ENCODE measurements at regions not wholly inside any gene's neighbourhood (a gene's known extent, or its start where the extent isn't known, plus 50 kb on each side); places are given as distances from the start of the nearest gene placed in this dataset.

- Mint-ChIP-seq H3K4me3 (no peak overlapping the region), H3K9me3 (no peaks in the 10 kb centered on the region), H3K4me1 (peaks cover 14% of the 10 kb centered on the region), H3K36me3 (ENCODE audit: low read depth) (no peaks in the 10 kb centered on the region), H3K27ac (no peak overlapping the region), H3K27me3 (ENCODE audit: insufficient read depth) (peaks cover 37% of the 10 kb centered on the region)
- Histone ChIP-seq H3K36me3 (ENCODE audit: control insufficient read depth, insufficient read depth, low read length) (no peaks in the 10 kb centered on the region), H3K4me1 (ENCODE audit: control insufficient read depth, insufficient read depth, low read length) (no peaks in the 10 kb centered on the region), H3K9me3 (ENCODE audit: control insufficient read depth, low read length) (no peaks in the 10 kb centered on the region), H3K9ac (ENCODE audit: extremely low read depth, low read length, poor library complexity, severe bottlenecking) (no peak overlapping the region), H3K27me3 (ENCODE audit: control insufficient read depth, insufficient read depth, low read length, poor library complexity, severe bottlenecking) (no peaks in the 10 kb centered on the region), H3K4me3 (ENCODE audit: low read length) (no peak overlapping the region), H3K27ac (ENCODE audit: low read depth, low read length) (no peak overlapping the region)
- no peak for TF ChIP-seq CTCF (conservative IDR thresholded peaks at IDR 0.05)
- WGBS, 2 experiments (ENCODE audit: insufficient coverage in 1 of 2, insufficient read length in 1 of 2), result 91 to 100% methylated on average over 1 of the region's 1 CpG
- DNase-seq, result no peak
These were observed 131.6 kb upstream of the GRIN2B start for GRCh38 chr12:14113031-14113430.

- no peak overlapping the region for H3K27ac ChIP-seq (ENCODE audit: low read depth, low read length)
- H3K4me3 ChIP-seq (ENCODE audit: low read length), result peak overlapping the region; percentile 19
- no peaks in the 10 kb centered on the region for H3K36me3 ChIP-seq (ENCODE audit: control insufficient read depth, insufficient read depth, low read length)
- H3K9ac ChIP-seq (ENCODE audit: extremely low read depth, low read length, poor library complexity, severe bottlenecking), result no peak overlapping the region
- peaks cover 4% of the 10 kb centered on the region for H3K4me1 ChIP-seq (ENCODE audit: control insufficient read depth, insufficient read depth, low read length)
- H3K27me3 Mint-ChIP-seq (ENCODE audit: insufficient read depth), result peaks cover 17% of the 10 kb centered on the region
- peaks cover 21% of the 10 kb centered on the region for H3K4me1 Mint-ChIP-seq
- peaks cover 48% of the 10 kb centered on the region for H3K9me3 Mint-ChIP-seq
- WGBS, 2 experiments (ENCODE audit: insufficient coverage in 1 of 2, insufficient read length in 1 of 2), result 88 to 100% methylated on average over 2 of the region's 2 CpGs
- no peaks in the 10 kb centered on the region for H3K27me3 ChIP-seq (ENCODE audit: control insufficient read depth, insufficient read depth, low read length, poor library complexity, severe bottlenecking)
- TF ChIP-seq CTCF (conservative IDR thresholded peaks at IDR 0.05), result no peak
- H3K36me3 Mint-ChIP-seq (ENCODE audit: low read depth), result no peaks in the 10 kb centered on the region
- peak overlapping the region; percentile 5 for H3K4me3 Mint-ChIP-seq
- H3K27ac Mint-ChIP-seq, result peak overlapping the region; percentile 83
- peaks cover 31% of the 10 kb centered on the region for H3K9me3 ChIP-seq (ENCODE audit: control insufficient read depth, low read length)
- no peak for DNase-seq
These were observed 145.3 kb upstream of the GRIN2B start for GRCh38 chr12:14126692-14127091.

GRCh38 chr12:14129611-14130195, 148.3 kb upstream of the GRIN2B start:
- Histone ChIP-seq H3K27me3 (ENCODE audit: control insufficient read depth, insufficient read depth, low read length, poor library complexity, severe bottlenecking) (no peaks in the 10 kb centered on the region), H3K4me3 (ENCODE audit: low read length) (no peak overlapping the region), H3K9ac (ENCODE audit: extremely low read depth, low read length, poor library complexity, severe bottlenecking) (no peak overlapping the region), H3K4me1 (ENCODE audit: control insufficient read depth, insufficient read depth, low read length) (peaks cover 4% of the 10 kb centered on the region), H3K27ac (ENCODE audit: low read depth, low read length) (no peak overlapping the region), H3K9me3 (ENCODE audit: control insufficient read depth, low read length) (peaks cover 44% of the 10 kb centered on the region), H3K36me3 (ENCODE audit: control insufficient read depth, insufficient read depth, low read length) (no peaks in the 10 kb centered on the region)
- peaks cover 40% of the 10 kb centered on the region for H3K9me3 Mint-ChIP-seq
- peaks cover 21% of the 10 kb centered on the region for H3K4me1 Mint-ChIP-seq
- H3K36me3 Mint-ChIP-seq (ENCODE audit: low read depth), result no peaks in the 10 kb centered on the region
- no peak for TF ChIP-seq CTCF (conservative IDR thresholded peaks at IDR 0.05)
- 92 to 96% methylated on average over 5 to 12 of the region's 12 CpGs for WGBS, 2 experiments (ENCODE audit: insufficient coverage in 1 of 2, insufficient read length in 1 of 2)
- peaks cover 14% of the 10 kb centered on the region for H3K27me3 Mint-ChIP-seq (ENCODE audit: insufficient read depth)
- DNase-seq, result no peak
- no peak overlapping the region for H3K27ac Mint-ChIP-seq
- no peak overlapping the region for H3K4me3 Mint-ChIP-seq
